ENCODE measurements at regions not wholly inside any gene's neighbourhood (a gene's known extent, or its start where the extent isn't known, plus 50 kb on each side); places are given as distances from the start of the nearest gene placed in this dataset.
"Not testable (repeated sequence)": the region's sequence is repeated elsewhere in the genome, so short reads cannot be mapped to it uniquely, and the experiment has no call there.

DNA sequence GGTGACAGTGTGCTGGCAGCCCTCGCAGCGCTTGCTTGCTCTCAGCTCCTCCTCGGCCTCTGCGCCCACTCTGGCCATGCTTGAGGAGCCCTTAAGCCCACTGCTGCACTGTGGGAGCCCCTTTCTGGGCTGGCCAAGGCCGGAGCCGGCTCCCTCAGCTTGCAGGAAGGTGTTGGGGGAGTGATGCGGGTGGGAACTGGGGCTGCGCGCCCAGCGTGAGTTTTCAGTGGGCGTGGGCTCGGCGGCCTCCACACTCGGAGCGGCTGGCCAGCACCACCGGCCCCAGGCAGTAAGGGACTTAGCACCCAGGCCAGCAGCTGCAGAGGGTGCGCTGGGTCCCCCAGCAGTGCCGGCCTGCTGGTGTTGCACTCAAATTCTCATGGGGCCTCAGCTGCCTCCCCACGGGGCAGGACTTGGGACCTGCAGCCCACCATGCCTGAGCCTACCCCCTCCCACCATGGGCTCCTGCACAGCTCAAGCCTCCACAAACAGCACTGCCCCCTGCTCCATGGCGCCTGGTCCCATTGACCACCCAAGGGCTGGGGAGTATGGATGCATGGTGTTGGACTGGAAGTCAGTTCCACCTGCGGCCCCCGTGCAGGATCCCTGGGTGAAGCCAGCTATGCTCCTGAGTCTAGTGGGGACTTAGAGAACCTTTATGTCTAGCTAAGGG is 223.1 kb upstream of the PTPRD start:
- ATAC-seq, result no peak

DNA sequence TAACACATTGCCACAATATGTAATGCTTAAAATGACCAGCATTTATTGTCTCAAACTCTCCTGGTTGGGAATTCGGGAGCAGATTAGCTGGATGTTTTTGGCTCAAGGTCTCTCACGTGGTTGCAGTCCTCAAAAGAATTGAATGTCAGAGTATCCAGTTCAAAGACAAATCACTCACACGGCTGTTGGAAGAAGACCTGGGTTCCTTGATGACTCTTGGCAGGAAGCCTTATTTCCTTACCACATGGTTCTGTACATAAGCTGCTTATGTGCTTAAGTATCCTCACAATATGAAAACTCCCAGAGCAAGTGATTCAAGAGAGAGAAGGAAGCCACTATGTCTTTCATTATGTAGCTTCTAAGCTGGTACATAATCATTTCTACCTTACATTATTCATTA is 230.3 kb upstream of the PTPRD start:
- ATAC-seq (no peak), DNase-seq (no peak)

More for the DNA sequence above, 223.1 kb upstream of the PTPRD start:
- DNase-seq, result no peak

DNA sequence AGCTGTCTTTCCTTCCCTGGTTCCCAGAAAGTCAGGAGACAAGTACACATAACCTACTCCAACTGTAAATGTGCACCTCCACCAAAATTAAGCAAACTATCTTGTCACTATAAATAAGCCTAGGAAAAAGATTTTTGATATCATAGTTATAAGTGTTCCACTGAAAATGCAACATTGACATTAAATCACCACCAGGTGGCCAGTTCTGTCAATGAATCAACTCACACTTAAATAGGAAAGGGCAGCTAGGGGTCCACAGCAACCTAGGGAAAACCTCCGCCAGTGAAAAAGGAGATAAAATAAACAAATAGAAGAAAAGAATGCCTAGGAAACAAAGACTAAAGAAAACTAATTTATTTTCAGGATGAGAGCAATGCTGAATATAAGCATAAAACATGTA is 243.0 kb upstream of the PTPRD start:
- DNase-seq, result no peak
- no peak for ATAC-seq

DNA sequence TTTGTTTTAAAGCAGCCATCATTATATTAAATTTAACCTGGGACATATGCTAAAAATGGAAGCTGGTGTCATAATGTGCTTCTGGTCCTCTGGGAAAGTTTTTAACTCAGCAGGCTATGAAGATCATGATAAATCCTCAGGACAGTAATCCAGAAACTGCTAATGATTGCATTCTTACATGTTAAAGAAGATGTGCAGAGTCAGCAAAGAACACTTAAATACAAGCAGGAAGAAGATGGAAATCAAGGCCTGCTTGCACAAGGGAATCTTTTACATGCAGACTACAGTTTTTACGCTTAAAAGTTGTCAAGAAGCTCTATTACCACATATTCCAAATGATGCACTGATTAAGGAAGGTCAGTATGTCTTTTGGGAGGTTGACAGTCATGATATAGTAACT is 246.0 kb upstream of the PTPRD start:
- no peak for DNase-seq
- ATAC-seq, result no peak

DNA sequence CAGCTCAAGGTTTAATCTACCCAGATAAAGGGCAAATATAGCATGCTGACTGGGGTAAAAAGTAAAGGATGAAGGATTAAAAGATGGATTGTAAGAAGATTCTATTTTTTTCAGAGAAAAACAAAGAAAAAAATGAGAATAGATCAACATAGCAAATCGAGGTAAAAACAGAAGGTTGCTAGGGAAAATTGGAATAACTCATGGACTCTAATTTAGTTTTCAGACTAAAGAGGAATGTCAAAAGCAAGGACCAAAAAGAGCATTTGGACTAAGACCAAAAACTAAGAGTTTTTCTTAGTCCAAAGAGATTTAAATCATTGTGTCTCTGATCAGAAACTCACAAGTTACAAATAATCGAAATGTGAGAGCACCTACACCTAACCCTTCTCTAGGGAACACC is 250.7 kb upstream of the PTPRD start:
- ATAC-seq (no peak), DNase-seq (no peak)

DNA sequence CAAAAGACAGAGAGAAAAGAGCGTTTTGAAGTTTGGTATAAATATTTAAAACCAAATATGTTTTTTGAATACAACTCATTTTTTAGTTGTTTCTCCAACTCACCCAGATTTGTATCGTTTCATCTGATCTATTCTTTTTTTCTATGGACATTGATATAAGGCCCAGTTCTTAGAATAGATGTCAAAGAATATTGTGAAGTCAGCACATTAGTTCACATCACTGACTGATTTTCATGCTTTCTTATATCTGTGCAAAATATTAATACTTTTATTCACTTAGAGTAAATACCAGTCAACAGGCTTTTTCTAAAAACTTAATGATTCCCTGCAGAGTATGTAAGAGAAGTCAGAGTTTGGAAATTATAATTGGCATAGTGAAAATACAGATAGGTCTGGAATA is 254.4 kb upstream of the PTPRD start:
- DNase-seq (no peak), ATAC-seq (no peak)

DNA sequence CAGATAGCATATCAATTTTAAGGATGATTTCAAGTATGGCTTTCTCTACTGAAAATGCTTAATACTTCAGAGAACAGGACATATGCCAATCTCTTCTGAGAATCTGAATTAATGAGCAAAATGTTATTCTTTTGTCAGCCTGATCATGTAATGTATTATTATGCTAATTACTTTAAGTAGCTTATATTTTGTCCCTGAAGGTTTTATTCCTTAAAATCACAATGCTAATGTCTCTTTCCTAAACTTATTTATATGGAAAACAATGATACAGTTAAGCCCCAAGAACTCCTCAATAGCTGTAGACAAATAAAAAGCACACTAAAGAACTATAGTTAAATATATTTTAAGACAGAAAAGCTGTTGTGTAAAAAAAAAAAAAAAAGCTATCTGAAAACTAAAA is 256.9 kb upstream of the PTPRD start:
- DNase-seq, result no peak
- ATAC-seq, result no peak

DNA sequence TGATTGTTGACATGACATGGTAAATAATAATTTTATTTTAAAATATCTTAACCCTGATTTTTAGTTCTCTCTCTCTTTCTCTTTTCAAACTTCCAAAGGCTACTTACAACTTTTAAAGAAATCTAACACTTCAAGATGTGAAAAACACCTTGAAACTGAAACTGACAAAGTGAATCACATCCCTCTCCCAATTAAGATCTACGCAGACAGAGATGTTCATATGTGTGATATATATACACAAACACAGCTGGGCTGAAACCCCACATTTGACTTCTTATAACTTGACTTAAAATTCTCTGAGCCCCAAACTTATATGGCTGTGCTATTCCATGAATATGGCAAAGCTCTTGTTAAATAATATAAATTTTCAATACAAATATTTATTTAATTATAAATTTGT is 261.2 kb upstream of the PTPRD start:
- no peak for ATAC-seq
- no peak for DNase-seq

DNA sequence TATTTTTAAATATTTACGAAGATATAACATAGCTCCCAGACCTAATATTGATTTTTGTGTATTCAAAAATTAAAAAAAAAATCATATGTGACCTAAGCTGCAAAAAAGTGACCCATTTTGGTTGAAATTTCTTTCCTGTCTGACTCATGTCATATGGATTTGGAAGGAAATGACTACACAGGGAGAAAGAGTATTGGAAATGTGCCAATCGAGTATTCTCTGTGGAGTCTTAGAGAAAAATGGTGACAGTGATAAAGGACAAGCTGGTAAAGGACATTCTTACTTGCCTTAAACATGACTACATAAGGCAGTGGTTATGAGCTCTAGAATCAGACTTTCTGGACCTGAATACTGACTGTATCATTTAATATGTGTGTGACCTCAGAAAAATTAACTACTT is 262.9 kb upstream of the PTPRD start:
- no peak for ATAC-seq
- DNase-seq, result no peak

DNA sequence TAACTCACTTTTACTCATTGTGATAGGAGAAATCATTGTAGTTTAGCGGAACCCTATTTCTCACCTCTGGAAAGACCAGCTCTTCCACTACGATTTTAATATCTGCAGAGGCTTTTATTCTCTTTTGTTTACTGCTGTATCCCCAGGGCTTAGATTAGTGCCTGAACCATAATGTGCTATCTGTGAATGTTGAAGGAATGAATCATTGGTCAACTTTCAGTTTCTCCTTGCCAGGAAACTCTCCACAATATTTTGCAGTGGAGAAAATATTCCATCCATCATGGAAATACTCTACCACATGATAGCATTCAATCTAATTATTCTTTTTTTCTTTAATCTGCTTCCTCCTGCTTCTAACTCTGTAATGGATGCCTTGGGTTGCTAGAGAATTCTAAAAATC is 263.5 kb upstream of the PTPRD start:
- ATAC-seq, result no peak
- DNase-seq, result no peak

DNA sequence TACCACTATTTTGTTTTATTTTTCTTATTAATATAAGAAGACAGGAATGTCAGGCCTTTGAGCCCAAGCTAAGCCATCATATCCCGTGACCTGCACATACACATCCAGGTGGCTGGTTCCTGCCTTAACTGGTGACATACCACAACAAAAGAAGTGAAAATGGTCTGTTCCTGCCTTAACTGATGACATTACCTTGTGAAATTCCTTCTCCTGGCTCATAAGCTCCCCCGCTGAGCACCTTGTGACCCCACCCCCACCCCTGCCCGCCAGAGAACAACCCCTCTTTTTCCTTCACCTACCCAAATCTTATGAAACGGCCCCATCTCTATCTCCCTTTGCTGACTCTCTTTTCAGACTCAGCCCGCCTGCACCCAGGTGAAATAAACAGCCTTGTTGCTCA is 277.5 kb upstream of the PTPRD start:
- DNase-seq, ATAC-seq: not testable (repeated sequence)

DNA sequence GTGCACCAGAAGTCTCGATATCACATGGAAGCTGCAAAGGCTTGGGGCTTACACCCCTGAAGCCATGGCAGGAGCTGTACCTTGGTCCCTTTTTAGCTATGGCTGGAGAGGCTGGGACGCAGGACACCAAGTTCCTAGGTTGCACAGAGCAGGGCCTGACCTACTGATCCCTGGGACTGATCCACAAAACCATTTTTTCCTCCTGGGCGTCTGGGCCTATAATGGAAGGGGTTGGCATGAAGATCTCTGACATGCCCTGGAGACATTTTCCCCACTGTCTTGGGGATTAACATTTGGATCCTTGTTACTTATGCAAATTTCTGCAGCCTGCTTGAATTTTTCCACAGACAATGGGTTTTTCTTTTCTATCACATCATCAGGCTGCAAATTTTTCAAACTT is 286.7 kb upstream of the PTPRD start:
- no peak for ATAC-seq

DNA sequence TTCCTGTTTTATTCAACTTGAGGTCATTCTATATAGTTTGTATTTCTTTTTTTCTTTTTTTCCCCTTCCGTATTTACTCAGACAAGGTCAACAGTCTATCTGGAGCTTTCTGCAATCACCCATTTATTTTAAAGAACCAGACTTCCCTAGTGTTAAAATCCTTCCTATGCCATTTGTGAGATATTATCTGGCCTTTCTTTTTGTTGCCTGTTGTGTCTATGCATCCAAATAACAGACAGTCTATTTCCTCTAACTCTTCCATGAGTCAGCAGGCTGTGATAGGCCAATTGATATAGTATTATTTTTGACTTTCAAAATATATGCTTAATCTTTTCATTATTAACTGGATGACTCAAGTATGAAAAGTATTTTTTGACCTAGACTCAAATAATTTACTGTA is 291.2 kb upstream of the PTPRD start:
- DNase-seq (no peak), ATAC-seq (no peak)

More for the DNA sequence above, 286.7 kb upstream of the PTPRD start:
- DNase-seq, result no peak

DNA sequence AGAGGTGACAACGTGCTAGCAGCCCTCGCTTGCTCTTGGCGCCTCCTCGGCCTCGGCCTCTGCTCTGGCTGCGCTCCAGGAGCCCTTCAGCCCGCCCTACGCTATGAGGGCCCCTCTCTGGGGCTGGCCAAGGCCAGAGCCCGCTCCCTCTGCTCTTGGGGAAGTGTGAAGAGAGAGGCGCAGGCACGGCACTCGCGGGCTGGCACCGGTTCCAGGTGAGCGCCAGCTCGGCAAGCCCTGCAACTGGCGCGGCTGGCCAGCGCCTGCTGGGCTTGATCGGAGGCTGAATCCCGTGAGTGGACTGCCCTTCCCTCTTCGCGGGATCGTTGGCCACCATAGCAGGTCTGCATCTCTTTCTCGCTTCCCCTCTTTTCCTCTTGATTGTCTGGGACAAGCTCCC is 298.0 kb upstream of the PTPRD start:
- DNase-seq (no peak), ATAC-seq (no peak)

DNA sequence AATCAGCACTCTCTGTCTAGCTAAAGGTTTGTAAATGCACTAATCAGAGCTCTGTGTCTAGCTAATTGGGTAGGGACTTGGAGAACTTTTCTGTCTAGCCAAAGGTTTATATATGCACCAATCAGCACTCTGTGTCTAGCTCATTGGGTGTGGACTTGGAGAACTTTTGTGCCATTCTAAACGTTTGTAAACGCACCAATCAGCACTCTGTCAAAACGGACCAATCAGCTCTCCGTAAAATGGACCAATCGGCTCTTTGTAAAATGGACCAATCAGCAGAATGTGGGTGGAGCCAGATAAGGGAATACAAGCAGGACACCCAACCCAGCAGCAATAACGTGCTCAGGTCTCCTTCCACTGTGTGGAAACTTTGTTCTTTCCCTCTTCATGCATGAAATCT is 298.6 kb upstream of the PTPRD start:
- DNase-seq, result no peak

DNA sequence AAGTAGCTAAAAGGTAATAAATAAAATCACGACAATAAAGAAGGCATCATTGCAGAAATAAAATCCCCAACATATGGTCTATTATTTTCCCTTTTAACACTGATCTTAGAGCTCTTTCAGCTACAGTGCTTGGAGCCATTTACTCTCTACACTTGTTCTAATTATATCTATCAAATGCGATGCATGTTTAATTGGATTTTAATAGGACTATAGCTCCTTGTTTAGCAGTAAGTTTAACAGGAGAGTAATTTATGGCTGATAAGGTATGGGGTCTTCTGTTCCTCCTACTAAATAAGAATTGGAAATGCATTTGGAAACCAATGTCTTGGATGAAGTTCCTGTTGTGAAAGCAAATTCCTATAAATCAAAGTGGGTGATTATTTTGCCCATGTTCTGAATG is 304.2 kb upstream of the PTPRD start:
- ATAC-seq (no peak), DNase-seq (no peak)

More for the DNA sequence above, 298.6 kb upstream of the PTPRD start:
- no peak for ATAC-seq

DNA sequence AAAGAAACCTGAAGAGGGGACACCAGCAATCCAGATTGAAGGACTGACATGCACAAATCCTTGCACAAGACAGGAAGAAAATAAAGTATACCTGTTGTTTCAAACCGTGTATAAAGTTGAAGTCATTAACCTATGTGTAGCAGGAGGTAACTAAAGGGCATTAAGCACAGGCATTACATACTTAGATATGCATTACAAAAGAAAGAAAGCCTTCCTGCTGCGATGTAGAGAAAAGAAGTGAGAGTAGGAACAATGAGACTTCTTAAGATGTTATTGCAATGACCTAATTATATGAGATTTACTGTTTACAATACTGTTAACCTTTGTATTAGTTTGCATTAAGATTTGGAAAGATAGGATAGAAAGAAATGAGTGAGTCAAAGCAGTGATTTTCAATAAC is 308.9 kb upstream of the PTPRD start:
- DNase-seq, result no peak
- ATAC-seq, result no peak

DNA sequence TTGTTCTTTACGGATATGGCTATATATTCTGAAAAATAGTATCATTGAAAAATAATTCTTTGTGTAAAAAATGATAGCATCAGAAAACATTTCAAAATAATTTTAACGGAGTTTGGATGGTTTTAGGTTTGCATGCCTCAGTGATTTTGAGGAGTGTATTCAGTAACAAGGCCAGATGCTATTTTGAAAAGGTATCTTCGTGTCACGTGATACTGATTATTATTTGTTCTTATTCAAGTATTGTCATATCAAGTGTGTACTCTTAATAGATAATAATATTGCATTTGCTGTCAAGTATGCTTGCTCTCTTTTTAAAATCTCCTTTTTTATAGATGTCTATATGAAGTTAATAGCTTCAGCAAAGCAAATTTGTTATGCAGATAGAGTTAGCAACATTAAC is 313.1 kb upstream of the PTPRD start:
- ATAC-seq (no peak), DNase-seq (no peak)

DNA sequence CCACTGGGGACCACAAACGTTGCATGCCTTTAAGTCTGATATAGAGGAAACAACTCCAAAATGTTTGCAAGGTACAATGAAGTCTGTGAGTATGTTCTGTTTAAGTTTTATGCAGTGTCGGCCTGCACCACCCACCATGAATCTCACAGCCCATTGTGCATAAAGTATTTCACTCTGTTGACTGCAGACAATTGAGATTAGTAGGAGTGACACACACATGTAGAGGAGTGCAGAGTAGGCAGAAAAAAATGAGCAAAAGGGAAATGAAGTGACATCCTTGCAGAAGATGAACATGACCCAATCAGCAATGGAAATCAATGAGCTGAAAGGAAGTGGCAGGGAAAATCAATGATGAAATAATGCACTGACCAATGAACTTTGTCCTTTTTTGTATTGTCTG is 315.6 kb upstream of the PTPRD start:
- ATAC-seq, result no peak
- DNase-seq, result no peak

DNA sequence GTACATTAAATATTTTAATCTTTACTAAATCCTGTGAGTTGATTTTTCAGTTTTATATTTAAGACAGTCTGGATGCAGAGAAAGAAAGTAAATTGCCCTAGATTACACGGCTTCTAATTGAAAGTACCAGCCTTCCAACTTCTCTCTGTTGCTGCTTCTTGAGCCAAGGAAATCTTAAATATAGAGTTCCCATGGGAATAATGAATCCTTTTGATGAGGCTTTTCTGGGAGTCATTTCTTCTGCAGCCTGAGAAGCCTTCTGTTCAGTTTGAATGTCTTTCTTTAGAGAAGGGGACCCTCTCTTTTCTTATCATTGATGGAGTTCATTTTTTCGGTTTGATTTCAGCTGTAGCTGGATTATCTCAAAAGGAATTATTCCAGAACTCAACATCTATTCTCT is 317.3 kb upstream of the PTPRD start:
- no peak for ATAC-seq
- DNase-seq, result no peak

DNA sequence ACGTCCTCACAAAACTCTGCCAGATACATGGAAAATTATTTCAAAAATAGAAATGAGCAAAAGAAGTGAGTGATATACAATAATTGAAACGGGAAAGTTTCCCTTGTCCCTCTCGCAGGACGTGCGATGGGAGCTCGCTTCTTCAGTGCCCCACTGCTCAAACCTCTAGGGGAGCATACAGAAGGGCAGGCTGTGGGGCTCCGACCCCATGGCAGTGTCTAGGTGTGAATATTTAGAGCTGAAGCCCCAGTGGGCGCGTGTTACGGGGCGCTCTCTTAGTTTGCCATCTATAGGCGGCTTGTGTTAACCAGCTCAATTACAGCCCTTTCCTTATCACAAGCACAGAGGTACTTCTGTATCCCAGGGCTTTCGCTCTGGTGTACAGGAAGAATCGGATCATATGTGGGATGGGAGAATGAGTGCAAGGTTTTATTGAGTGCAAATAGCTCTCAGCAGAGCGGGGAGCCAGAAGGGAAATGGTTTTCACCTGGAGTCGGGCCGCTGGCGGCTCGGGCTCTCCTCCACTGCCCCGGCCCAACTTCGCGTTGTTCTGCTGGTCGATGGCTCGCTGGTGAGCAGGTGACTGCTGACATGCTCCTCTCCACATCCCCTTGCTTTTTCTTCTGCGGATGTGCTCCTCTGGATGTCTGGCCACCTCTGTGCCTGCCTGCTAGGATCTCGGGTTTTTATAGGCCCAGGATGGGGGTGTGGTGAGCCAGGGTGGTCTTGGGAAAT is 334.0 kb upstream of the PTPRD start:
- ATAC-seq (no peak), DNase-seq (no peak)

DNA sequence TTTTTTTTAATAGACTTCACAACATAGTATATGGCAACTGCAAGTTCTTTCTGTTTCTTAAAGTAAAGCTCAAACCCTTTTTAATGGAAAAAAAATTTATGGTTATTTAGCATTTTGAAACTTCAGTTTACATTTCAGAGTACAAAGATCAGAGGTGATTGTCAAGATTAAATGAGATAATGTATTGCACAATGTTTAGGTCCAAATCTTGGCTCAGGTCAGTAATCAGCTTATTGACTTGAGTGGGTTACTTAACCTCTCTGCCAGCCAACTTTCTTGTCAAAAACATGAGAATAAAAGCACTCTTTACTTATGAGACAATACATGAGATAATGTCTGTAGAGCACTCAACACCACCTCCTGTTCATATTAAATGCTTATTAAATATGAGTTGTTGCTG is 345.1 kb upstream of the PTPRD start:
- ATAC-seq, result no peak
- no peak for DNase-seq

DNA sequence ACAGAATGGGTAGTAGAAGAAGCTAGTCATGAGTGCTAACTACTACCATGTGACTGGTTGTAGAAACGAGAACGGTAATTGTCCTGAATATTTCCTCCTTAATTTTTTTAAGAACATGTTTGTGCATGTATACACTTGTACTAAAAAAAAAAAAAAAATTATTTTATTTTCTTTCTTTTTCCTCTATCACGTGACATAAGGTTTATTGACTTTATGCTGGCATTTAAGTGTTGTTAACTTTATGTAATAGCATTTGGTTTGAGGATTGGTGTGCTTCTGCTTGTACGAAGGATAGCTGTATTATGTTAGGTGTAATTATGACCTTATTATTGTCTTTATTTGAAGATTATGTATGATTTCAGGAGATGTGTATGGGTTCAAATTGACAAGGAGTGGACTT is 349.1 kb upstream of the PTPRD start:
- DNase-seq (no peak), ATAC-seq (no peak)

DNA sequence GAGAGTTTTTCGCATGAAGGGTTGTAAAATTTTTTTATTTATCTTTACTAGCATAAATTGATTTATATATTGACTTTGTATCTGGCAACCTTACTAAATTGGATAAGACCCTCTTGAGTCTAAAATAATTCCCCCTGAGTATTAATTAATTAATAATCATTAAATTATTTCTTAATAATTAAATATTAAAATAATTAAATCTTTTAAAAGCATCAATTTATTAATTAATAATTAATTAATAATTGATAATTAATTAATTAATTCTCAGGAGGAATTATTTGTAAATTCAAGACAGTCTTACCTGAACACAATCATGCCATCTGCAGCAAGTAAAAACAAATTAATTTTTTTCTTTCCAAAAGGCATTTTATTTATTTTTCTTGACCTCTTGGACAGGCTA is 370.4 kb upstream of the PTPRD start:
- ATAC-seq, result no peak
- DNase-seq, result no peak
